DND-41 (cell line): ENCODE measurements at regions not wholly inside any gene's neighbourhood (a gene's known extent, or its start where the extent isn't known, plus 50 kb on each side); places are given as distances from the start of the nearest gene placed in this dataset.

ENCODE experiments used
- ATAC-seq: fragments of 200-7000 bp; cut with Tn5 transposase; 3 replicates; pipeline ENCODE4 v1.9.1; 2021; ENCODE audit warnings: low read depth; ENCODE audit not compliant: insufficient read depth
- DNase-seq: peaks from one replicate; pipeline ENCODE4 v3.0.0-alpha.2; 2020
- H2AFZ ChIP-seq: 2 replicates; pipeline ENCODE4 v1.6.0; 2012; ENCODE audit warnings: low read depth, low read length
- H3K27ac ChIP-seq: 2 replicates; pipeline ENCODE4 v1.5.1; 2012; ENCODE audit warnings: low read length, inconsistent platforms
- H3K27me3 ChIP-seq: fragments of 200-600 bp; sonication (generic); 2 replicates; pipeline ENCODE4 v1.6.0; 2012; ENCODE audit warnings: low read length, mild to moderate bottlenecking, inconsistent platforms; ENCODE audit not compliant: insufficient read depth, poor library complexity
- H3K36me3 ChIP-seq: 2 replicates; pipeline ENCODE4 v1.5.1; 2012; ENCODE audit warnings: low read length, inconsistent platforms; ENCODE audit not compliant: insufficient read depth
- H3K4me1 ChIP-seq: 2 replicates; pipeline ENCODE4 v1.5.1; 2012; ENCODE audit warnings: mild to moderate bottlenecking, low read length; ENCODE audit not compliant: insufficient read depth
- H3K4me2 ChIP-seq: 2 replicates; pipeline ENCODE4 v1.6.0; 2012; ENCODE audit warnings: mild to moderate bottlenecking, moderate library complexity, low read length, inconsistent platforms; ENCODE audit not compliant: insufficient read depth
- H3K4me3 ChIP-seq, 2 experiments: fragments of 200-600 bp in 1 of 2; shearing (Covaris generic) in 1 of 2; 2 replicates each; pipeline ENCODE4 v1.5.1; 2012 to 2016; ENCODE audit warnings: inconsistent platforms in 2 of 2, low read length in 2 of 2, mild to moderate bottlenecking in 2 of 2, low read depth in 1 of 2, moderate library complexity in 1 of 2
- H3K79me2 ChIP-seq: 2 replicates; pipeline ENCODE4 v1.6.0; 2012; ENCODE audit warnings: low read length, inconsistent platforms; ENCODE audit not compliant: insufficient read depth
- H3K9ac ChIP-seq: 2 replicates; pipeline ENCODE4 v1.6.0; 2012; ENCODE audit warnings: low read depth, mild to moderate bottlenecking, inconsistent platforms, low read length, moderate library complexity
- H3K9me3 ChIP-seq: 2 replicates; pipeline ENCODE4 v1.5.1; 2012; ENCODE audit warnings: low read length, moderate library complexity, mild to moderate bottlenecking, inconsistent platforms; ENCODE audit not compliant: insufficient read depth, severe bottlenecking
- H4K20me1 ChIP-seq: 2 replicates; pipeline ENCODE4 v1.6.0; 2012; ENCODE audit warnings: low read length; ENCODE audit not compliant: insufficient read depth
- EZH2 ChIP-seq: IDR thresholded peaks from 3 replicates; pipeline ENCODE4 v1.6.1; 2012; ENCODE audit warnings: borderline replicate concordance, low read depth, mild to moderate bottlenecking, moderate library complexity, low read length, inconsistent platforms; ENCODE audit not compliant: severe bottlenecking
- TF ChIP-seq, protein P1 (sequence below): IDR thresholded peaks from 2 replicates; pipeline ENCODE4 v1.5.1; 2012; ENCODE audit warnings: borderline replicate concordance, low read length, moderate library complexity, mild to moderate bottlenecking; ENCODE audit not compliant: poor library complexity, severe bottlenecking; ENCODE audit errors: extremely low read depth

DNA sequence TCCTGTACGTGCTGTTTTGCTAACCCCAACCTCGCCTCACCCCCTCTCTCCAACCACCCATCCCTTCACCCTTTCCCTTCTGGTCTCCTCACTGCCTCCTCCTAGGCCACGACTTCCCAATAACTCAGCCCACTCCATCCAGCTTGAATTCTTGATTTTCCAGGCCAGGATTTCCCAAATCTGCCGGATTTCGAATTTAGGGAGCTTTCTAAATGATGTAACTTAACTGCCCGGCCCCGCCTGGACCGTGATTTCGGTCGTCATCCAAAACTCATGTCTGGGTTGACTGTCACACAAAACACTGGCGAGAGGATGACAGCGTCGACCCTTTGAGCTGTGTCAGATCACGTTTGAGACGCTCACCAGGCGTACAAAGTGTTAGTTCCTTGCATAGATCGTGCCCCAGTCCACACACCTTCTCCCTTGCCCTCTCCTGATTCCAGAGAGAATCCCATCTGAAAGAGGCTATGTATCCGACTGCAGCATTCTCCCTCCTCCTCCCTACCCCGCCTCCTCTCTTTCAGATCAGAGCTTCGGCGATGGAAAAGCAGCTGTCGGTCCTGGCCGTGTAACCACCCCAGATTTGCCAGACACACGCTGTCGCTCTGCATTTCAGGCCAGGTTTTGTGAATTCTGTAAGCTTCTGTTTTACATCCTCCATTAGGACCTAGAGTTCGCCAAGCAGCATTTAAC, 168.2 kb downstream of the GPX5 start:
- Histone ChIP-seq H3K27ac (no peak overlapping the region), H3K9ac (no peak overlapping the region), H3K27me3 (peaks cover 17% of the 10 kb centered on the region), H3K79me2 (no peaks in the 10 kb centered on the region), H3K4me1 (no peaks in the 10 kb centered on the region), H4K20me1 (no peaks in the 10 kb centered on the region), H3K4me3 (no peak overlapping the region), H3K9me3 (no peaks in the 10 kb centered on the region), H2AFZ (no peak overlapping the region), H3K4me2 (no peak overlapping the region), H3K36me3 (no peaks in the 10 kb centered on the region)
- DNase-seq (no peak), ATAC-seq (no peak)
- no peak for TF ChIP-seq EZH2
- TF ChIP-seq, protein P1, sequence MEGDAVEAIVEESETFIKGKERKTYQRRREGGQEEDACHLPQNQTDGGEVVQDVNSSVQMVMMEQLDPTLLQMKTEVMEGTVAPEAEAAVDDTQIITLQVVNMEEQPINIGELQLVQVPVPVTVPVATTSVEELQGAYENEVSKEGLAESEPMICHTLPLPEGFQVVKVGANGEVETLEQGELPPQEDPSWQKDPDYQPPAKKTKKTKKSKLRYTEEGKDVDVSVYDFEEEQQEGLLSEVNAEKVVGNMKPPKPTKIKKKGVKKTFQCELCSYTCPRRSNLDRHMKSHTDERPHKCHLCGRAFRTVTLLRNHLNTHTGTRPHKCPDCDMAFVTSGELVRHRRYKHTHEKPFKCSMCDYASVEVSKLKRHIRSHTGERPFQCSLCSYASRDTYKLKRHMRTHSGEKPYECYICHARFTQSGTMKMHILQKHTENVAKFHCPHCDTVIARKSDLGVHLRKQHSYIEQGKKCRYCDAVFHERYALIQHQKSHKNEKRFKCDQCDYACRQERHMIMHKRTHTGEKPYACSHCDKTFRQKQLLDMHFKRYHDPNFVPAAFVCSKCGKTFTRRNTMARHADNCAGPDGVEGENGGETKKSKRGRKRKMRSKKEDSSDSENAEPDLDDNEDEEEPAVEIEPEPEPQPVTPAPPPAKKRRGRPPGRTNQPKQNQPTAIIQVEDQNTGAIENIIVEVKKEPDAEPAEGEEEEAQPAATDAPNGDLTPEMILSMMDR, result no peak

DNA sequence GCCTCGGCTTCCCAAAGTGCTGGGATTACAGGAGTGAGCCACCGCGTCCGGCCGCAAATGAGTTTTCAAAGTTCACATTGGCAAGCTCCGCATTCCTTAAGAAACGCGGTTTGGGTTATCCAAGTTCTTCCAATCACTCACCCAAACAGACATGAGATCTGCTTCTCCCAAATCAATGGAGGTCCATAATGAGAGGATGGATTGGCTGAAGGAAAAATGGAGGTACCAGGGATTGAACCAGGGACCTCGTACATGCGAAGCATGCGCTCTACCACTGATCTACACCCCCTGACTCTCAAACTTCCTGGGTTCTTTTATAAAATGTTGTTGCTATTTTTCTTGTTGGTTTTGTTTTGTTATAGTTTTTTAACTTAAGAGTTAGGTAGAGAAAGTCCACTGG, 170.0 kb downstream of the GPX5 start:
- no peaks in the 10 kb centered on the region for H3K36me3 ChIP-seq
- H2AFZ ChIP-seq, result no peak overlapping the region
- H3K27ac ChIP-seq, result no peak overlapping the region
- no peaks in the 10 kb centered on the region for H3K9me3 ChIP-seq
- H3K27me3 ChIP-seq, result peaks cover 17% of the 10 kb centered on the region
- no peak for TF ChIP-seq EZH2
- DNase-seq, result no peak
- H3K4me1 ChIP-seq, result no peaks in the 10 kb centered on the region
- H4K20me1 ChIP-seq, result no peaks in the 10 kb centered on the region
- H3K4me3 ChIP-seq, result no peak overlapping the region
- no peak overlapping the region for H3K9ac ChIP-seq
- no peak for ATAC-seq
- no peak overlapping the region for H3K4me2 ChIP-seq
- H3K79me2 ChIP-seq, result no peaks in the 10 kb centered on the region

DNA sequence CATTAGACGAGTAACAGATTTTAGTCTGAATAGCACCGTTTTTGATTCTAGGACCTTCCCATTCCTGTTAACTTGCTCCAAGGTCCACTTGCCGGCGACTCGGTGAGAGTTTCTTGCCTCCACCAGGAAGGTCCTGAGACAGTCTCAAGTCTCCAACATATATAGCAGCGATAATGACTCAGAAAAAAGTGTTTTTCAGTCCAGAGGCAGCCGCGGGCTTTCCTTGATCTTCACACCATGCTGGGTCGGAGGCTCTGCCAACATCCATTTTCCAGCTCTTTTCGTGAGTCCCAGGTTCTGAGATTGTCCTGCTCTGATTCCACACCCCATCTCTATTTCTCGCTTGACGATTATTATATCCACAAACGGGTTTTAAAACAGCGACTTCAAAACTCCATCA, 170.5 kb downstream of the GPX5 start:
- H3K4me1 ChIP-seq, result no peaks in the 10 kb centered on the region
- no peak overlapping the region for H2AFZ ChIP-seq
- no peaks in the 10 kb centered on the region for H3K79me2 ChIP-seq
- TF ChIP-seq EZH2, result no peak
- TF ChIP-seq, protein P1, result no peak
- H4K20me1 ChIP-seq, result no peaks in the 10 kb centered on the region
- H3K4me2 ChIP-seq, result no peak overlapping the region
- no peaks in the 10 kb centered on the region for H3K9me3 ChIP-seq
- H3K36me3 ChIP-seq, result no peaks in the 10 kb centered on the region
- ATAC-seq (no peak), DNase-seq (no peak)
- H3K9ac ChIP-seq, result no peak overlapping the region
- H3K27me3 ChIP-seq, result peaks cover 17% of the 10 kb centered on the region
- no peak overlapping the region for H3K4me3 ChIP-seq
- H3K27ac ChIP-seq, result no peak overlapping the region

DNA sequence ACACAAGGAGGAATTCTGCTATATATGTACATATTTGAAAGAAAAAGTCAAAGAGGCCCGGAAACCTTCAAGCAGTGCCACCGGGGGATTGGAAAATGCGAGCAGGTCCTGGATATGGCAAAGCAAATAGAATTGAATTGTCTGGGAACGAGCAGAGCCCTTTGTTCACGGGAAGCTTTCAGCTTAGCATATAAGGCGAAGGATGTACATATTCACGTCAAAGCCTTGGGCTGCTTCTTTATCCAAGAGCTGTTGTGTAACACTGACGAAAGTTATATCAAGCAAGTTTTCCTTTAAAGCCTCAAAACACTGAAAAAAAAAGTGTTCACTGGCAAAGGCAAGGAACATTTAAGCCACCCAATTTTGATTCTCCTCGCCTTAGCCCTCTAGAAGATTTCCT, 171.0 kb downstream of the GPX5 start:
- no peak overlapping the region for H3K4me3 ChIP-seq
- TF ChIP-seq, protein P1, result no peak
- no peak for TF ChIP-seq EZH2

More for the DNA sequence above, 171.0 kb downstream of the GPX5 start:
- DNase-seq, result no peak
- Histone ChIP-seq H3K36me3 (no peaks in the 10 kb centered on the region), H2AFZ (no peak overlapping the region), H3K4me1 (no peaks in the 10 kb centered on the region), H3K9me3 (no peaks in the 10 kb centered on the region), H3K27ac (no peak overlapping the region), H3K27me3 (peaks cover 17% of the 10 kb centered on the region), H4K20me1 (no peaks in the 10 kb centered on the region), H3K79me2 (no peaks in the 10 kb centered on the region), H3K4me2 (no peak overlapping the region), H3K9ac (no peak overlapping the region)
- ATAC-seq, result no peak
